ENCODE measurements at regions not wholly inside any gene's neighbourhood (a gene's known extent, or its start where the extent isn't known, plus 50 kb on each side); places are given as distances from the start of the nearest gene placed in this dataset.
"Not testable (repeated sequence)": the region's sequence is repeated elsewhere in the genome, so short reads cannot be mapped to it uniquely, and the experiment has no call there.

DNA sequence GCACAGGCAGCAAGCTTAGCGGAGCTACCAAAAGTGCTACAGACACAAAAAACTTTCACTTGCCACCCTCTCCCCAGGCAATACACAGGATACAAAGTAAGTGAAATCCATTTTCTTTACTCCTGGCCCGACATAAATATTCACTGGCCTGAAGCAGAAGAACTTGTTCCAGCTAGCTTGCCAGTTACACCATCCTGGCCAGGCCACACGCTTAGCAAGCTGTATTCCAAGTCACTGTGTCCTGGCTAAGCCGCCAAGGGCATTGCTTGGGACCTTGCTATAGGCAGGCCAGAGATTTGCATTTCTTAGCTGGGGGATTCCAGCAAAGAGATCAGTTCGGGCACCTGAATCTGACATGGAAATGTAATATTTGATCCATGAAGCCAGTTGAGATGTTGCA lies 71.0 kb upstream of the SLC1A3 start:
- no peak for DNase-seq

DNA sequence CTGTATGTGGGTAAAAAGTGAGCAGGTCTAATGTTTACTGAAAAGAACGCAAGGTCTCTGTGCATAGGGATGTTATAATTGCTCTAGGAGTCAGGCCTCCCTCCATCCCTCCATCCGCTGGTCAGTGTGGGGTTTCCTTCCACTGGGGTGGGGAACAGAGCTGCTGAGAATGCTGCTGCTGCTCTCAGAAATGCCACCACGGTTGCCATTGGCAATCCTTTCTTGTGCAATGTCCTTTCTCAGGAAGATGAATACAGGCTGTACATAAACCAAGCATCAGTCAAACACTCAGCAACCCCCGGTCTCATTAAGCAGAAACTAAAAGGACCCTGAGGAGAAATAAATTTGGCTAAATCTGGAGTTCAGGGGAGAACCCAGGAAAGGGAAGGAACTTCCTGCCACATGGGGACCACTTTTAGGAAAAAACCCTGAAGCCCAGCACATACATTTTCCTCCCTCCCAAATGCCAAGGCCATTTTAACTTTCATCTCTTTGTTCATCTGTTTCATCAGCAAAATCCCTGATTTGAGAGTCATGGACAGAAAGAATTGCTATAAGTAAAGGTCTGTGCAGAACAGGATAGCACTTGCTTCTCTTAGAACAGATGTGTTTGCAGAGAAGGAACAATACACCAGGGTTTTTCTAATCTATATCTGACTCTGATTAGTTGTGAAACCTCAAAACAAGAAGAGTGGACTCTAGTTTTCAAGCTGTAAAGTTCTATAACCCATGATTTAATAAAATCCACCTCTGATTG lies 70.4 kb upstream of the SLC1A3 start:
- no peak for DNase-seq

DNA sequence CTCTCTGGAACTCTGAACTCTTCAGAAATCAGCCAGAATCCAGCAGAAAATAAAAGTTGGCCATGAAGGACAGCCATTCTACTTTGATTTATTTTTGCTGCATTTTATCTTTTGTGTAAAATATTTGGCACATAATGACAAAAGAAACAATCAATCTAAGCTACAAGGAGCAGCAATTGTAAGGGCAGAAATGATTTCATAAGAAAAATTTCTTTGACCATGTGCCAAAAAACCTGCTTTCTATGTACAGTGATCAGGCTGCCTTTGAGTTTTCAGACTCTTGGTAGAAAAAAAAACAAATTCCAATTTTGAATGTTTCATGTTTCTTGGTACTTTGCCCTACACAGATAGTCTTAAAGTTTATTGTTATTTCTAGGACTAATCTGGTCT lies 69.8 kb upstream of the SLC1A3 start:
- DNase-seq, result no peak

DNA sequence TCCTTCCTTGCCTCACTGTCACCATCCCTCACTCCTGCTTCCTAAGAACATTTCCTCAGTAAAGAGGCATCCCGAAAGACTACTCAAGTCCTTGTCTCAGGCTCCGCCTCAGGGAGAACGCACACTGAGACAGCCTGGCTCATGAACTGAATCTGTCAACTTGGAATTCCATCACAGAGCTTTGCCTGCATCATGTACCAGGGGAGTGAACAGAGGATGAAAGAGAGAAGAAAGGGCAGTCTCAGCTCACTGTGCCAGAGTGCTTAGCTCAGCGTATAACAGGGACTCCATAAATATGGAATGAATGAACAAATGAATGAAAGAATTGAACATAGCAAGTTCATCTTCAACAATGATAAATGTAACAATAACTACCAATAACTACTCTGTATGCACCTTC lies 68.7 kb upstream of the SLC1A3 start:
- DNase-seq, result no peak

DNA sequence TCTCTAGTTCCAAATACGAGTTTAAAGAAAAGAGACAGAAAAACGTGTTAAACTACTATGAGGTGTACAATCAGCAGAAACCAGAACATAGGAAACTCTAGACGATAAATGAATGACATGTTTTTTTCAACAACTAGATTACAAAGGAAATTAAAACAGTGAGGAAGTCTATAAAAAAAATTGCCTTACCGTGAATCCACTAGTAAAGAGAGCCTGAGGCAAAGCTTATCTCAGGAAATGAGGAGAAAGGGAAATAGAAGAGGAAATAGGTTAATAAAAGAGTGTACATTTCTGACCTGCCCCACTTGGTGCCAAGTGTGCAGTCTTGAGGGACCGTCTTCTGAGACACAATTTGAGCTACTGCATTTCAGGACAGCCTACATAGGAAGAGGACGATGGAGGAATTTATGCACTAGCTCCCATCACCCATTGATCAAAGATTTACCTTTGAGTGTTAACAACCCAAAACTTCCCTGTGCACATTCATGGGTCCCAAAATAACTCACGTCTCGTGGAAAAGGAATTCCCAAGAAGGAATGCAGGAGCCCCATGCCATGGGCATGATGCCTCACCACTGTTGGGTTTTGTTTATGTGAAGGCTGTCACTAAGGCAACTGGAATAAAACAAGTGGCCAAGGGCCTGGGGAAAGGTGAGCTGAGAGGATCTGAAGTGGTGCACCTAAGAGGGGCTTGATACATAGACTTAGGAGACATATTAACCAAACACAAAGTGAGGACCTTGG lies 53.6 kb upstream of the SLC1A3 start:
- no peak for DNase-seq

DNA sequence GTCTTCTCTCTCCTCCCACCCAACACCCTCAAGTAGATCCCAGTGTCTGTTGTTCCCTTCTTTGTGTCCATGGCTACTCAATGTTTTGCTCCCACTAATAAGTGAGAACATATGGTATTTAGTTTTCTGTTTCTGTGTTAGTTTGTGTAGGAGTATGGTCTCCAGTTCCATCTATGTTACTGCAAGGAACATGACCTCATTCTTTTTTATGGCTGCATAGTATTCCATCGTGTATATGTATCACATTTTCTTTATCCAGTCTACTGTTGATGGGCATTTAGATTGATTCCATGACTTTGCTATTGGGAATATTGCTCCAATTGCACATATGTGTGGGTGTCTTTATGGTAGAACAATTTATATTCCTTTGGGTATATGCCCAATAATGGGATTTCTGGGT lies 51.4 kb upstream of the SLC1A3 start:
- DNase-seq, result not testable (repeated sequence)
